T-cell (primary cell): ENCODE measurements at regions not wholly inside any gene's neighbourhood (a gene's known extent, or its start where the extent isn't known, plus 50 kb on each side); places are given as distances from the start of the nearest gene placed in this dataset.

ENCODE experiments used
- ATAC-seq, 4 experiments: fragments of 200-7000 bp in 3 of 4; fragments of 150-1000 bp in 1 of 4; cut with Tn5 transposase; replicated peaks in 1 of 4; 1 replicate in 3 of 4; 2 replicates in 1 of 4; pipeline ENCODE4 v1.10.0; 2021; ENCODE audit warnings: moderate library complexity in 3 of 4, mild to moderate bottlenecking in 2 of 4, moderate number of reproducible peaks in 1 of 4
- CTCF ChIA-PET, 2 donors: fragments of 300-600 bp; sonication (Branson Sonifier 250); formaldehyde crosslinking; loops; one replicate each; lab custom pipeline; 2022; ENCODE audit warnings: antibody characterized with exemption in 2 of 2; lab: Charles Lee
- POLR2A ChIA-PET, 2 donors: fragments of 300-600 bp; sonication (Branson Sonifier 250); formaldehyde crosslinking; loops; one replicate each; lab custom pipeline; 2022; ENCODE audit warnings: antibody characterized with exemption in 2 of 2; lab: Charles Lee
- DNase-seq, 35 experiments: peaks; one replicate each; pipeline versions ENCODE4 v3.0.0 to v3.0.0-alpha.2; 2013 to 2023
- H3K27ac ChIP-seq: one replicate; pipeline ENCODE4 v1.5.1; 2013; ENCODE audit warnings: low read length
- H3K27me3 ChIP-seq, 2 experiments: replicated peaks in 1 of 2; 1 replicate in 1 of 2; 2 replicates in 1 of 2; pipeline versions ENCODE4 v1.6.1 to v1.7.0; 2013; ENCODE audit warnings: low read length in 1 of 2, mixed read lengths in 1 of 2; ENCODE audit not compliant: control insufficient read depth in 2 of 2, insufficient read depth in 2 of 2; ENCODE audit errors: extremely low read depth in 1 of 2
- H3K36me3 ChIP-seq, 2 donors: 1 replicate in 1 of 2; 2 replicates in 1 of 2; pipeline versions ENCODE4 v1.6.1 to v1.7.0; 2013; ENCODE audit warnings: low read length in 1 of 2; ENCODE audit not compliant: control insufficient read depth in 2 of 2, insufficient read depth in 1 of 2; ENCODE audit errors: extremely low read depth in 1 of 2
- H3K4me1 ChIP-seq, 2 experiments: 1 replicate in 1 of 2; 2 replicates in 1 of 2; pipeline versions ENCODE4 v1.6.1 to v1.7.0; 2013; ENCODE audit warnings: low read length in 2 of 2, mixed read lengths in 1 of 2; ENCODE audit not compliant: insufficient read depth in 2 of 2, control insufficient read depth in 1 of 2; ENCODE audit errors: extremely low read depth in 1 of 2
- H3K4me3 ChIP-seq, 2 donors: 1 replicate in 1 of 2; 2 replicates in 1 of 2; pipeline versions ENCODE4 v1.5.1 to v1.7.0; 2013; ENCODE audit warnings: mild to moderate bottlenecking in 2 of 2, low read length in 1 of 2, moderate library complexity in 1 of 2; ENCODE audit not compliant: control insufficient read depth in 1 of 2; ENCODE audit errors: extremely low read depth in 1 of 2
- H3K9me3 ChIP-seq: 2 replicates; pipeline ENCODE4 v1.7.0; 2013
- H3K27ac Mint-ChIP-seq, 2 donors: one replicate each; pipeline ENCODE4 v1.8.0; 2020 to 2021; ENCODE audit warnings: mild to moderate bottlenecking in 2 of 2, mixed read lengths in 2 of 2
- H3K27me3 Mint-ChIP-seq, 2 donors: one replicate each; pipeline ENCODE4 v1.8.0; 2021 to 2022; ENCODE audit warnings: mixed read lengths in 2 of 2
- H3K36me3 Mint-ChIP-seq: one replicate; pipeline ENCODE4 v1.8.0; 2021; ENCODE audit warnings: mixed read lengths
- H3K4me1 Mint-ChIP-seq, 3 donors: one replicate each; pipeline ENCODE4 v1.8.0; 2020 to 2022; ENCODE audit warnings: mixed read lengths in 3 of 3, mild to moderate bottlenecking in 1 of 3
- H3K4me3 Mint-ChIP-seq, 3 donors: one replicate each; pipeline ENCODE4 v1.8.0; 2020 to 2022; ENCODE audit warnings: mild to moderate bottlenecking in 3 of 3, mixed read lengths in 3 of 3, moderate library complexity in 3 of 3
- H3K9me3 Mint-ChIP-seq, 3 donors: one replicate each; pipeline ENCODE4 v1.8.0; 2020 to 2022; ENCODE audit warnings: mixed read lengths in 3 of 3
- WGBS: methylation state at CpG from one replicate; pipeline ENCODE4 v1.1.5; 2013; ENCODE audit warnings: missing lambda C conversion rate; ENCODE audit not compliant: insufficient coverage; 5-methylcytosine and 5-hydroxymethylcytosine counted together

GRCh38 chr11:122186439-122187080 lies 70.5 kb upstream of the BLID start:
- Mint-ChIP-seq H3K4me3 (no peak overlapping the region), H3K4me1 (no peaks in the 10 kb centered on the region), H3K27ac (no peak overlapping the region), H3K27me3 (peaks cover 0 to 7% of the 10 kb centered on the region in 2 donors), H3K36me3 (no peaks in the 10 kb centered on the region), H3K9me3 (no peaks in the 10 kb centered on the region)
- no peak overlapping the region for H3K4me3 ChIP-seq
- H3K36me3 ChIP-seq, result no peaks in the 10 kb centered on the region
- ChIA-PET POLR2A (no interaction called here), CTCF (no interaction called here)
- 43% methylated on average over 1 of the region's 3 CpGs for WGBS
- no peak for ATAC-seq
- no peak overlapping the region for H3K27ac ChIP-seq
- no peak for DNase-seq
- H3K27me3 ChIP-seq, result no peaks in the 10 kb centered on the region
- no peaks in the 10 kb centered on the region for H3K9me3 ChIP-seq
- H3K4me1 ChIP-seq, result no peaks in the 10 kb centered on the region

- Mint-ChIP-seq H3K36me3 (no peaks in the 10 kb centered on the region), H3K9me3 (no peaks in the 10 kb centered on the region), H3K27me3 (peaks cover 4 to 7% of the 10 kb centered on the region in 2 donors), H3K4me3 (no peak overlapping the region), H3K4me1 (no peaks in the 10 kb centered on the region), H3K27ac (no peak overlapping the region)
- DNase-seq, result no peak
- Histone ChIP-seq H3K4me1 (no peaks in the 10 kb centered on the region), H3K27ac (no peak overlapping the region), H3K36me3 (no peaks in the 10 kb centered on the region), H3K9me3 (no peaks in the 10 kb centered on the region), H3K4me3 (no peak overlapping the region), H3K27me3 (no peaks in the 10 kb centered on the region)
- ChIA-PET POLR2A (no interaction called here), CTCF (no interaction called here)
- ATAC-seq, result no peak
These were observed 67.9 kb upstream of the BLID start for GRCh38 chr11:122183933-122184332.

- CTCF ChIA-PET, result no interaction called here
- no CpG with 5 or more reads among the region's 1 CpG for WGBS
- POLR2A ChIA-PET, result no interaction called here
These were observed 65.9 kb upstream of the BLID start for GRCh38 chr11:122181893-122182292.

GRCh38 chr11:122181372-122181771 lies 65.4 kb upstream of the BLID start:
- Histone ChIP-seq H3K27me3 (no peaks in the 10 kb centered on the region), H3K4me3 (no peak overlapping the region), H3K36me3 (no peaks in the 10 kb centered on the region), H3K27ac (no peak overlapping the region), H3K4me1 (no peaks in the 10 kb centered on the region), H3K9me3 (no peaks in the 10 kb centered on the region)
- H3K4me3 Mint-ChIP-seq, result no peak overlapping the region
- ATAC-seq (no peak), DNase-seq (no peak)
- H3K9me3 Mint-ChIP-seq, result no peaks in the 10 kb centered on the region
- H3K27me3 Mint-ChIP-seq, result peaks cover 6 to 7% of the 10 kb centered on the region in 2 donors
- CTCF ChIA-PET, result no interaction called here
- POLR2A ChIA-PET, result no interaction called here
- no peaks in the 10 kb centered on the region for H3K4me1 Mint-ChIP-seq
- no peak overlapping the region for H3K27ac Mint-ChIP-seq
- no peaks in the 10 kb centered on the region for H3K36me3 Mint-ChIP-seq
- no CpG with 5 or more reads among the region's 1 CpG for WGBS

More at GRCh38 chr11:122181893-122182292, 65.9 kb upstream of the BLID start:
- Mint-ChIP-seq H3K36me3 (no peaks in the 10 kb centered on the region), H3K9me3 (no peaks in the 10 kb centered on the region), H3K27me3 (peaks cover 6 to 7% of the 10 kb centered on the region in 2 donors), H3K4me1 (no peaks in the 10 kb centered on the region), H3K27ac (no peak overlapping the region), H3K4me3 (no peak overlapping the region)
- Histone ChIP-seq H3K4me1 (no peaks in the 10 kb centered on the region), H3K27me3 (no peaks in the 10 kb centered on the region), H3K27ac (no peak overlapping the region), H3K36me3 (no peaks in the 10 kb centered on the region), H3K4me3 (no peak overlapping the region), H3K9me3 (no peaks in the 10 kb centered on the region)
- no peak for ATAC-seq
- DNase-seq, result no peak

GRCh38 chr11:122179961-122180834 lies 64.2 kb upstream of the BLID start:
- no peak for ATAC-seq
- H3K4me1 Mint-ChIP-seq, result no peaks in the 10 kb centered on the region
- H3K4me3 Mint-ChIP-seq, result no peak overlapping the region
- no peaks in the 10 kb centered on the region for H3K36me3 Mint-ChIP-seq
- no peaks in the 10 kb centered on the region for H3K9me3 Mint-ChIP-seq
- CTCF ChIA-PET, result no interaction called here
- H3K27ac Mint-ChIP-seq, result no peak overlapping the region
- Histone ChIP-seq H3K4me1 (no peaks in the 10 kb centered on the region), H3K36me3 (no peaks in the 10 kb centered on the region), H3K9me3 (no peaks in the 10 kb centered on the region), H3K27ac (no peak overlapping the region), H3K27me3 (no peaks in the 10 kb centered on the region), H3K4me3 (no peak overlapping the region)
- 75% methylated on average over 2 of the region's 8 CpGs for WGBS
- H3K27me3 Mint-ChIP-seq, result peaks cover 6% of the 10 kb centered on the region in 2 donors
- POLR2A ChIA-PET, result no interaction called here
- DNase-seq, result no peak

GRCh38 chr11:122178795-122179194 lies 62.8 kb upstream of the BLID start:
- H3K4me3 Mint-ChIP-seq, result no peak overlapping the region
- H3K36me3 ChIP-seq, result no peaks in the 10 kb centered on the region
- peaks cover 0 to 6% of the 10 kb centered on the region in 2 donors for H3K27me3 Mint-ChIP-seq
- H3K27ac Mint-ChIP-seq, result no peak overlapping the region
- ChIA-PET CTCF (no interaction called here), POLR2A (no interaction called here)
- no peaks in the 10 kb centered on the region for H3K4me1 ChIP-seq
- no peaks in the 10 kb centered on the region for H3K9me3 Mint-ChIP-seq
- H3K27ac ChIP-seq, result no peak overlapping the region
- WGBS, result 53% methylated on average over 3 of the region's 5 CpGs
- H3K36me3 Mint-ChIP-seq, result no peaks in the 10 kb centered on the region
- H3K27me3 ChIP-seq, result no peaks in the 10 kb centered on the region
- H3K4me3 ChIP-seq, result no peak overlapping the region
- DNase-seq (no peak), ATAC-seq (no peak)
- H3K9me3 ChIP-seq, result no peaks in the 10 kb centered on the region
- H3K4me1 Mint-ChIP-seq, result no peaks in the 10 kb centered on the region
